Left forelimb (tissue), 1 donor: ENCODE measurements at regions not wholly inside any gene's neighbourhood (a gene's known extent, or its start where the extent isn't known, plus 50 kb on each side); places are given as distances from the start of the nearest gene placed in this dataset.
"Not testable (repeated sequence)": the region's sequence is repeated elsewhere in the genome, so short reads cannot be mapped to it uniquely, and the experiment has no call there.

ENCODE experiments used
- DNase-seq: peaks from one replicate; pipeline ENCODE4 v3.0.0-alpha.2; 2018; ENCODE audit warnings: low spot score

DNA sequence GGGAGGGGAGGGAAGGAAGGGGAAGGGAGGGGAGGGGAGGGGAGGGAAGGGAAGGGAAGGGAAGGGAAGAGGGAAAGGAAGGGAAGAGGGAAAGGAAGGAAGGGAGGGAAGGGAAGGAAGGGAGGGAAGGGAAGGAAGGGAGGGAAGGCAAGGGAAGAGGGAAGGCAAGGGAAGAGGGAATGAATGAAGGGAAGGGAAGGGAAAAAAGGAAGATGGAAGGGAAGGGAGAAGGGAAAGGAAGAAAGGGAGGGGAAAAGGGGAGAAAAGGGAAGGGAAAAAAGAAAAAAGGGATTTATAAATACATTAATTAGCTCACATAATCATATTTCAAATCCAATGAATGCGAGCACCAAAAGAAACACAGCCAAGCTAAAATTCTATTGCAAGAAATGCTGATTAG lies 202.9 kb upstream of the LRRTM4 start:
- no peak for DNase-seq

- not testable (repeated sequence) for DNase-seq
These were observed 212.6 kb upstream of the LRRTM4 start for GRCh38 chr2:77734662-77735340.

GRCh38 chr2:77737236-77737635 lies 215.1 kb upstream of the LRRTM4 start:
- no peak for DNase-seq

DNA sequence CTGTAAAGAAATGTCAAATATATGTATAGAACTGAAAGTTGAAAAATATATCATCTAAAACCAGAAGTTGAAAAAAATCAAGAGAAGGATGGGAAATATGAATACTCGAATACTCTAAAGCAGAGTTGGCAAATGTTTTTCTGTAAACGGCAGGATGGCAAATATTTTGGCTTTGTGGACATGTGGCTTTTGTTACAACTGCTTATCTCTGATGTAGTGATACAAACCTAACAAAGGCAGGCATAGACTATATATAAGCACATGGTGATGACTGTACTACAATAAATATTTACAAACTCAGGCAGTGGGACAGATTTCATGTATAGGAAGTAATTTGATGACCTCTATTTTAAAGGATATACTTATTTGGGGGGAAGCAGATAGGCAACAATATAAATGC lies 224.6 kb upstream of the LRRTM4 start:
- no peak for DNase-seq

DNA sequence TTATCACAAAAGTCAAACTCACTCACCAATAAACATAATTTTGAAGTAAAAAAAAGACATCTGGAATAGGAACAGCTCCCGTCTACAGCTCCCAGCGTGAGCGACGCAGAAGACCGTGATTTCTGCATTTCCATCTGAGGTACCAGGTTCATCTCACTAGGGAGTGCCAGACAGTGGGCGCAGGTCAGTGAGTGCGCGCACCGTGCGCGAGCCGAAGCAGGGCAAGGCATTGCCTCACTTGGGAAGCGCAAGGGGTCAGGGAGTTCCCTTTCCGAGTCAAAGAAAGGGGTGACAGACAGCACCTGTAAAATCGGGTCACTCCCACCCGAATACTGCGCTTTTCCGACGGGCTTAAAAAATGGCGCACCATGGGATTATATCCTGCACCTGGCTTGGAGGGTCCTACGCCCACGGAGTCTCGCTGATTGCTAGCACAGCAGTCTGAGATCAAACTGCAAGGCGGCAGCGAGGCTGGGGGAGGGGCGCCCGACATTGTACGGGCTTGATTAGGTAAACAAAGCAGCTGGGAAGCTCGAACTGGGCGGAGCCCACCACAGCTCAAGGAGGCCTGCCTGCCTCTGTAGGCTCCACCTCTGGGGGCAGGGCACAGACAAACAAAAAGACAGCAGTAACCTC lies 231.7 kb upstream of the LRRTM4 start:
- DNase-seq = not testable (repeated sequence)

DNA sequence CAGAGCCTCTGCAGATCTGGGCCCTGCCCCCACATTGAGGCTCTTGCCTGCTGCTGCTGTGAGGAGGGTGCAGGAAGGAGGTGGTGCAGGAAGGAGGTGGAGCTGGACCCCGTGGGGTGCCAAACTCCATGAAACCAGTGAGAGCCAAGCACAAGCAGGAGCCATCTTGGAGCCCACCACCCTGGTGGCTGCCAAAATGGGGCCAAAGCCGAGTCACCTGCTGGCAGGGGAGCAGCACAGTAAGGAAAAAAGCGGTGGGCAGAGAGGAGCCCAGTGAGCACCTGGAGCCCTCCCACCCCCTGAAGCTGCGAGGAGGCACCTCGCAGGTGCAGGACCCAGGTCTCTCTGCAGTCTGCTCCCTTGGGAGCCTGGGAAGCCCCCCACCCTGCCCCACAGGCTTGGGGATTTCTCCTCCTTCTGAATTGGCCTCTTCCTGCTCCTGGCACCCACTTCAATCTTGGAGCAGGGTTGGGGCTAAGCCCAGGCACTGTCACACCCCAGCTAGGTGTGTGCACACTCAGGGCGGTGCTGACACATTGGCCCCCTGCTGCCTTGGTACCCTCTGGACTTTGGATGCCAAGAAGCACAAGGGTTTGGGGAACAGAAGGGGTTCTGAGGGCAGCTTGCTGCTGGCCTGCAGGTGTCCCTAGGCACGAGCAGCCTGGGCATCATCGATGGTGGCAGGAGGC lies 245.4 kb upstream of the LRRTM4 start:
- DNase-seq = no peak

- no peak for DNase-seq
These were observed 246.3 kb upstream of the LRRTM4 start for GRCh38 chr2:77768508-77768907.

DNA sequence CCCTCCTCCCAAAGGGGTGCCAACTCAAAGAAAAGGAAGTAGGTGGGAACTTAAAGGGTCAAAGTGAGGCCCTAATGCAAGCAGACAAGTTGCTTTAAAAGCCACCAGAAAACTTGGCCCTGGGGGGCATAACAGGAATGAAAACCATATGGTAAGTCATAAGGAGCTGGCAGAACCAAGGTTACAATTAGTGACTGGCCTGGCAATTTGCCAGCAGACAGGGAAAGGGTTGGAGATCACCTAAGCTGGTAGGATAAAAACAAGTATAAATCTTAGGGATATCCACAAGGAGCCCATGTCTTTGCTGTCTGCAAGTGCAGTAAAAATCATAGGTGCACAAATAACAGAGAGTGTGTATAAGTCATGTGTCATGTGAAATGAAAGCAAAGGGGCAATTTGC lies 256.7 kb upstream of the LRRTM4 start:
- DNase-seq = no peak

- DNase-seq = not testable (repeated sequence)
These were observed 271.3 kb upstream of the LRRTM4 start for GRCh38 chr2:77793500-77793899.

- DNase-seq = no peak
These were observed 274.2 kb upstream of the LRRTM4 start for GRCh38 chr2:77796397-77796796.

- DNase-seq = no peak
These were observed 274.9 kb upstream of the LRRTM4 start for GRCh38 chr2:77797088-77797487.

DNA sequence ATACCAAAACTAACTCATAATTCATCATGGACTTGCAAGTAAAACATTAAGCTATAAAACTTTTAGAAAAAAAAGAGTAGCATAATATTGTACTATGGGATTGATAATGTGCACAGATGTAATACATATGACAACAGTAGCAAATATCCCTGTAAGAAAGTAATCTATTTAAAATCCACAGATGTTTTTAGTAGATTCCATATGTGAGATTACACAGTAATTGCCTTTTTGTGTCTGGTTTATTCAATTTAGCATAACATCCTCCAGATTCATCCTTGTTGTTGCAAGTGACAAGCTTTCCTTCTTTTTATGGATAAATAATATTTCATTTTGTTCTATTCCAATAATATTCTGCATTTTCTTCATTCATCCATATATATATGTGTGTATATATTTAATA lies 278.2 kb upstream of the LRRTM4 start:
- DNase-seq = no peak

DNA sequence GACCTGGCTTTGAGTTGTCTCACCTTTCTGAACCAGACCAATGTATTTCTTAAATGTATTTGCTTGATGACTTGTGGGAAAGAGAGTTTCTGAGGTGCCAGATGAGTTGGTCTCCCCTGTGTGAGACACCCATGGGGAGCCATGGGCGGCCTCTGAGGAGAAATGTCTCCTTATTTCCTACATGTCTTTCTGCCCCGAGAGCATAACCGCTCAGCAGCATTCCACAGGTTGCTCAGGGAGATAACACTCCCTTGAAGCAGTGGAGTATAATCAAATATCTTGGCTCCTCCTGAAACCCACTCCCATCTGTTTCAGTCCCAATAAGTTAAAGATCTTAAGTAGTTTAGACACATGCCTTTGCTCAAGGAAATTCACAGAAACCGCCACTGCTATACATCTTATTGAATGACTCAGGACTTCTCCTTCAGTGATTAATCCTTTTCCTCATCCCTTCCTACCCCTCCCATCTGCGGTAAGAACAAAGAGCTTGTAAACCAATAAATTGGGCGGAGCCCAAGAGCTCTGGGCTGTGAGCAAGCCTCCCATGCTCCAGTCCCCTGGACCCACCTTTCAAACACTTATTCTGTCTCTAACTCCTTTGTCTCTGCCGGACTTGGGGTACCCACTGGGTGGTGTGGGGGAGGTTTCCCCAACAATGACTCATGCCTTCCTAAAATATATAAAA lies 285.5 kb upstream of the LRRTM4 start:
- no peak for DNase-seq

GRCh38 chr2:77808599-77808998 lies 286.4 kb upstream of the LRRTM4 start:
- DNase-seq = no peak

DNA sequence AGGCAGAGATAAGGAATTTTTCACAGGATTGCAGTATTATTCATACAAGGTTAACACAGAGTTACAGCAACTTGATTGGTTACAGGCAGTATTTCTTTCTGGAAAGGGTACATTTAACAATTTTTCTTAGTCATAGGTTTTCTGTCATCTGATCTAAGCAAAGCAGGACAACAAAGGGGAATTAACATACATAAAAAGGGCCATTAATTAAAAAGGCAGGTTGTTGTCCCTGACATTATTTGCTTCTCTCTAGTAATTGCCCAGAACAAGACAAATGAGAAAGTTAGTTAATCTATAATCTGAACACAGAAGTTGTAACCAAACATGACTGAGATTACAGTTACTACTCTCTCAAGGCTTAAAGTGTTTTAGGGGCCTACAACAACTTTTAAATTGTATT lies 291.4 kb upstream of the LRRTM4 start:
- no peak for DNase-seq

GRCh38 chr2:77816618-77817017 lies 294.4 kb upstream of the LRRTM4 start:
- no peak for DNase-seq

GRCh38 chr2:77818186-77818585 lies 296.0 kb upstream of the LRRTM4 start:
- no peak for DNase-seq

DNA sequence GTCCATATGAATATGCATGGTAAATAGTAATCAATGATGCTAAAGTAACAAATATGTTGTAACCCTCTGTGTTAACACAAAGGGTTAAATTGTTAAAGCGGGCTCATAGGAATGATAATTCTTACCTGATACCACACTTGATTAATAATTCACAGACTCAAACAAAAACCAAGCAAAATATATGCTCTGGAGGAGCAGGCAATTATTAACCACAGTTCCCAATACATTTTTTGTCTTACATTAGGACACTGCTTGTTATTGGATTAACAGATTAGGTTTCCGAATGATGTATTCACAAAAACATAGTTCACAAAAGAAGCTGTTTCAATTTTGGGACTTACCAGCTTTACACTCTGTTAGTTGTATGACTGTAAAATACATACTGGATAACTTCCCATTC lies 300.9 kb upstream of the LRRTM4 start:
- DNase-seq = no peak

- no peak for DNase-seq
These were observed 308.9 kb upstream of the LRRTM4 start for GRCh38 chr2:77831060-77831459.

GRCh38 chr2:77831471-77831870 lies 309.3 kb upstream of the LRRTM4 start:
- no peak for DNase-seq

DNA sequence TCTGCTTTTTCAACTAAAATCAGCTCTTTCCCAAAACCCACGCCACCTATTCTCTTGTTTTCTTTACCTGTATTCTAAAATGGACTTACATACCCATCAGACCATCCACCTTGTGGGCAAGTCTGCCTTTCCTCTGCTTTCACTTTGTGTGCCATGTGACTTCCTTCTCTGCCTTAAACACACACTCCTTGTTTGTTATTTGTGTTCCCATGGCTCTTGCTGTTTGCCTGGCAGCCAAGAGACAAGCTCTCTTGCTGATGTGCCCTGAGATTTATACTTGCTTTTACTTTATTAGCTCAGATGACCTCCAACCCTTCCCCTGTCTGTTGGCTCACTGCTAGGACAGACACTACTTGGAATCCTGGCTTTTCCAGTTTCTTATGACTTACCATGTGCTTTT lies 309.7 kb upstream of the LRRTM4 start:
- DNase-seq = no peak

- no peak for DNase-seq
These were observed 312.3 kb upstream of the LRRTM4 start for GRCh38 chr2:77834360-77835002.
